ENCODE measurements at regions not wholly inside any gene's neighbourhood (a gene's known extent, or its start where the extent isn't known, plus 50 kb on each side); places are given as distances from the start of the nearest gene placed in this dataset.

- TF ChIP-seq EZH2 (IDR thresholded peaks at IDR 0.05; ENCODE audit: low read length, unreplicated experiment), result no peak
- no peak for TF ChIP-seq CTCF (conservative IDR thresholded peaks at IDR 0.05; ENCODE audit: low read depth, low read length)
- no peak for TF ChIP-seq EZH2phosphoT487 (IDR thresholded peaks at IDR 0.05; ENCODE audit: borderline replicate concordance, low read length)
Observed at GRCh38 chr12:89084751-89085150, 267.6 kb downstream of the DUSP6 start.
